Effector CD8-positive, alpha-beta T cell (primary cell): ENCODE measurements at regions not wholly inside any gene's neighbourhood (a gene's known extent, or its start where the extent isn't known, plus 50 kb on each side); places are given as distances from the start of the nearest gene placed in this dataset.

Experiments used
- DNase-seq: peaks from one replicate; lab custom pipeline; 2025; lab: John Stamatoyannopoulos, UW

DNA sequence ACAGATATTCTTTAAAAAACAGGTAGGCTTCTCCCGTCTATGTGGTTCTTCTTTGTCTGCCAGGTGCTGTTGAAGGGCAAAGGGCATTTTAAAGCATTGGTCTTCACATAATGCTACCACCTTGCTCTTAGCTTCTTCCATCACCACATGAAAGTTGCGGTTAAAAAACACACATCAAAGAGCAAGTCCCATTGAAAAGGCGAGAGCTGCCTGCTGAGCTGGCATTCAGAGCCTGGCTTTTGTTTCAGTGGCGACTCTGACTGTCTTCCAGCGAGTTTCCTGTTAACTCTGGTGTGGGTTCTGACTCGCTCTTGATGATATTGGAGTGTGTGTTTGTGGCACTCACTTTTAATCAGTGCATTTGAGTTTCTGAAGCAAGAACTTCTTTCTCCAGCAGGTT lies 624.9 kb upstream of the FANCL start:
- no peak for DNase-seq

DNA sequence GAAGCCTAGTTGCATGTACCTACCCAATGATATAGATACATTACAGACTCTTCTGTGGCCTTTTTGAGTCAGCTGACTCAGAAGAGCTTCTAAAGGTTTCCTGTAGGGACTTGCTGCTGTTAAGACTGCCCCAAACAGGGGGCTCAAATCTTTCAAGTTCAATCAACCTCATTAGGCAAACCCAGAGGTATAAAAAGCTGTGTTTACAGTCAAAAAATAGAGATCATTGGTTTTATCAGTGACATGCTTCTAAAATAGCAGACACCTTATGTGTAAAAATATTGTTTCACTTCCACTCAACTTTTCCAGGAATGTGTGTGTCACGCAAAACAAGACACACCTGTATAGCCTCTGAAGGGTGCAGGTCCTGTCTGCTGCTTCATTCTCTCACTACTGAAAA lies 624.3 kb upstream of the FANCL start:
- DNase-seq: no peak

GRCh38 chr2:58862244-58862643 lies 621.1 kb upstream of the FANCL start:
- DNase-seq: no peak

GRCh38 chr2:58860586-58860985 lies 619.5 kb upstream of the FANCL start:
- no peak for DNase-seq

DNA sequence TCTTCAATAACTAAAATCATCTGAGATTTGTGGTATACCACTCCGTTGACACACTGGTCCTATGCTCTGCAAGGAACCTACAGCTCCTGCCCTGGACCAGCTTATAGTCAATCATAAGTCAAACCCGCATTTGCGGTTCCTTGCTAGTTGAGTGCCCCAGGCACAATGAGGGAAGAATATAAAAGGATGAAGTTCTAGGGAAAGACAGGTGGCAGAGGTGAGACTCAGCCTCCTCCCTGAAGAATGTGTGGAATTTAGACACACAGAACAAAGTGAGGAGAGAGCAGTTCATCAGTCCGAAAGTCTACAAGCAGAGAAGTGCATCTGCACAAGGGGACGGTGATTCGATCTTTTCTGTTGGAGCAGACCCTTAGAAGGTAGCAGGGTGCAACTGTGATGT lies 615.0 kb upstream of the FANCL start:
- DNase-seq: no peak

GRCh38 chr2:58853420-58853819 lies 612.3 kb upstream of the FANCL start:
- no peak for DNase-seq

- no peak for DNase-seq
Measured at GRCh38 chr2:58852905-58853304, 611.8 kb upstream of the FANCL start.

DNA sequence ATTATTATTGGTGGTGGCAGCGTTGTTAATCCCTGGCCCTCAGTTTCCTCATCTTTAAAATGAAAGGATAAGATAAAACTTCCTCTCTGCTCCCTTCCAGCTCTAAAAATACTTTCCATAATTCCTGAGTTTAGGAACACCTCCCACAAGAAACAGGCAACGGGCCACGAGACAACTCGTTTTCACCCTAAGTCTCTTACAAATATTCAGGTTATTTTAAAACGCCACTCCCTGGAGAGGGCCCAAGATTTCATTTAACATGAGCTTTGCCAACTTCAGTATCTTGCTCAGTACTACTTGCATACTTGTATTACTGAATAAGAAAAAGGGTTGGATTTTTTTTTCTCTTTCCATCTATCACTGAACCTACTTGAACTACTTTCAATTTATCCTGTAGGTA lies 611.1 kb upstream of the FANCL start:
- no peak for DNase-seq

DNA sequence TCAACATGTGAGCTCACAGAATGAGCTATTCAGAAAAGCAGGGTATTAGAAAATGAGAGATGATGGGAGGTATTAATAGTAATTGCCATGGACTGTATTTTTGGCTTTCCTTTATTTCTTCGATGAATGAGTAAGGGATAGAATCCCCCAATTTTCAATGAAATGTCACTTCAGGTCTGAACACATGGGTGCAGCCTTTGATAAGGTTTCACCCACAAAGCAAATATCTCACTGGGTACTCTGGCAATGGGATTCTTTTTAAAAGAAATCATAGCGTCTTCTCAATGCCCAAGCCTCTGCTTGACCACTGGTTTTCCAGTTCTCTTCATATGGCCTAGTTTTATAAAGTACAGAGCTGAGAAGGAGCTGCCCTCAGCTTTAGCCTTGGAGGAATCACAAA lies 610.5 kb upstream of the FANCL start:
- DNase-seq: no peak

- no peak for DNase-seq
Measured at GRCh38 chr2:58845011-58845410, 603.9 kb upstream of the FANCL start.

- DNase-seq: no peak
Measured at GRCh38 chr2:58842501-58843155, 601.5 kb upstream of the FANCL start.

DNA sequence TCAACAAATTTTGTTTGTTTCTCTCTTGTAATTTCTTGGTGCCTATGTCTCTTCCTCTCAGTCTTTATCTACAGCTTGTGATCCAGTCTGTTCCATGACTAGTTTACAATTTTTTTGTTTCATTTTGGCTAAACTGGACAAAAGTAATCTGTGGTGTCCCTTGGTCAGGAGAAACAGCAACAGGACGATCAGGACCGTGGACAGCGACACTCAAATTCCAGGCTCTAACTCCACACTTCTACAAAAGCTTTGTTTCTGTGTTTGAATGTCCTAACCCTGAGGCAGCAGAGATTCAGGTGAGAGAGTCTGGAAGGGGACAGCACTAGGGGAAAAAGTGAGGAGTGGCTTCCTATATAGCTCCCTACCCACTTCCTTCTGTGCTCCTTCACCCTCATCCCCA lies 593.3 kb upstream of the FANCL start:
- no peak for DNase-seq

DNA sequence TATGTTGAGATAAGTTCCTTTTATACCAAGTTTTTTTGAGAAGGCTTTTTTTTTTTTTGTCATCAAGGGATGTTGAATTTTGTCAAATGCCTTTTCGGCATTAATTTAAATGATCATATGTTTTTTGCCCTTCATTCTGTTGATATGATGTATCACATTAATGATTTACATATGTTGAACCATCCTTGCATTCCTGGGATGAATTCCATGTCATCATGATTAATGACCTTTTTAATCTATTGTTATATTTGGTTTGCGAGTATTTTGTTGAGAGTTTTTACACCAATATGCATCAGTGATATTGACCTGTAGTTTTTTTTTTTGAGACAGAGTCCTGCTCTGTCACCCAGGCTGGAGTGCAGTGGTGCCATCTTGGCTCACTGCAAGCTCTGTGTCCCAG lies 585.7 kb upstream of the FANCL start:
- DNase-seq: no peak

- DNase-seq: no peak
Measured at GRCh38 chr2:58812771-58813344, 571.7 kb upstream of the FANCL start.

DNA sequence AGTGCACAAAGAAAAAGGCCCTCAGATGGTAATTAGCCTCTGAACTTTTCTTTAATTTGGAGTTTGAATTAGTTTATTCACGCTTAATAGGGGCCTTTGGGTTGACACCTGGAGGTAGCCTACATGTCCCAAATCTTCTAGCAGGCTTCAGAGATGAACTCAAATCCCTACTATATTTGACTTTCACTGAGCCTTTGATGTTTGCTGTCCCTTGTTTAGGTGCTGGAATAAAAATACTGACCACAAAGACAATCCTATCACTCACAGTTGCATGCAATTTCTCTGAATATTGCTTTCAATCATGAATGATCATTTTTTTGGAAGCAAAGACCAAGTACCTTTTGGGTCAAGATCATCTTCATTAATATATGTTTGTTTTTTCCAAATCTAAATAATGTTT lies 564.0 kb upstream of the FANCL start:
- DNase-seq: no peak

DNA sequence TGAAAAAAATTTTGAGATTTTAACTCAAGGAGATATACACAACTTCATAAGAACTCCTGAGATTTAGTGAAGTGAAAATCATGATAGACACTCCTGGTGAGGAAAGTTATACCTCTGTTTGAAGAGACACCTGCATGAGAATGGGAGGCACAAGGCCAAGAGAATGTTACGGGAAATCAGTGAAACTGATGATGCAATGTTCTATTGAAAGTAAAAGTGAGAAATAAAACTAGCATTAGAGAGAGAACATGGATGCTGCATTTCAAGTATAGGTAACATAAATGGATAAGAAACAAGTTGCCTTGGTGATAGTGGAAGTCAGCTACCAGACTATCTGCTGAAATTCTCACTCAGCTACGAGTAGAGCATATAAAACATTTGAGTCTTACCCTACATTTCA lies 562.1 kb upstream of the FANCL start:
- DNase-seq: no peak

- DNase-seq: no peak
Measured at GRCh38 chr2:58800881-58801280, 559.8 kb upstream of the FANCL start.

GRCh38 chr2:58798676-58799208 lies 557.6 kb upstream of the FANCL start:
- no peak for DNase-seq

DNA sequence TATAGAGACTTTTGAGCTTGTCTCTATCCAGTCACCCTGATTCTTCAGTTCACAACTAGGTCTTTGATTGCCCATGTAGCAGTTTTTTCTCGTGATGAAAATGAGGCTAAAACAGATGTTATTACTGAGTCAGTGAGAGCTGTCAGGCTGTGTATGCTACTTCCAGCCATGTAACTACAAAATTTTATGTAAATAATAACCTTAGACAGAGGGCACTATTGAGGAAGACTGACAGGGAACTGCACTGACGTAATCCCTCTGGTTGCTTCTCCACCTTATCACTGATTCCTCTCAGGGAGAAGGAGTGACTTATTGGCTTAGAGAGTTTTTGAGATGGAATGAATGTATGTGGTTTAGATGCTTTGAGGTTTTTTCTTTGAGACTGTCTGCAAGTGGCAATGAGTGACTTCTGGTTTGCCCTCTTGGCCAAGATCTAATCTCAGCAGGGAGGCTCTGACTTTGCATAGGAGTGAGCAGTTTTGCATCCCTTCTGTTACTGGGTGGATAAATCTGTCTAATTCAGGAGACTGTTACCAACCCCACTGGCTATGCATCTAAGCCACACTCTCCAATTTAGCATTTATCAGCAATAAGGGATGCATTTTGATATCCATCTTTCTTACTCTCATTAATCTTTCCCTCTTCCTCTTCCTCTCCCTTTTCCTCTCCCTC lies 555.2 kb upstream of the FANCL start:
- DNase-seq: no peak

GRCh38 chr2:58794916-58795315 lies 553.8 kb upstream of the FANCL start:
- DNase-seq: no peak

- DNase-seq: no peak
Measured at GRCh38 chr2:58794103-58794502, 553.0 kb upstream of the FANCL start.

GRCh38 chr2:58788402-58788801 lies 547.3 kb upstream of the FANCL start:
- DNase-seq: no peak

DNA sequence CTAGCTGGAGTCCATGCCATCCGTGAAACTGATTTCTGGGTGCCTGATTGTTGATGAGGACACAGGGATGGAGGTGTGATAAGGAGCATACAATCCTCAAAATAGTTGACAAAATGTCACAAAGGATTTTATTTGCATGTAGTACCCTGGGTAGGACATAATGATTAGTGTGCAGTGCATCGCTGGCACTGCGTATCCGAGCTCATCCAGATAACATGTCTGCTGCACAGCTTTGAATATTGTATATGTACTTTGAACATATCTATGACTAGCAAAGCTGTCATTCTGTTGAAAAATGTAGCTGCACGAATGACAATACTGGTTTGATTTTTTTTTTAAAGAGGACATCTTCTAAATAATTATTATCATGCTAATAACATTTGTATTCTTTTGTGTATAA lies 529.7 kb upstream of the FANCL start:
- DNase-seq: no peak

GRCh38 chr2:58769864-58770234 lies 528.7 kb upstream of the FANCL start:
- DNase-seq: no peak
